Astrocyte of the cerebellum (primary cell): ENCODE measurements at regions not wholly inside any gene's neighbourhood (a gene's known extent, or its start where the extent isn't known, plus 50 kb on each side); places are given as distances from the start of the nearest gene placed in this dataset.

Experiments used
- DNase-seq: peaks from one replicate; pipeline ENCODE4 v3.0.0-alpha.2; 2011; ENCODE audit warnings: low read depth
- H3K4me3 ChIP-seq: 2 replicates; pipeline ENCODE4 v1.5.1; 2011; ENCODE audit warnings: mild to moderate bottlenecking, low read depth, low read length, moderate library complexity
- in situ Hi-C: cut with HindIII; loops from 2 replicates; pipeline ENCODE4 v1.10.0; 2017; ENCODE audit warnings: low sequenced_read_pairs
- TF ChIP-seq, protein P1 (sequence below): IDR thresholded peaks from 2 replicates; pipeline ENCODE4 v1.5.1; 2012; ENCODE audit warnings: low read length, low read depth, moderate library complexity, mild to moderate bottlenecking; ENCODE audit errors: missing control alignments

DNA sequence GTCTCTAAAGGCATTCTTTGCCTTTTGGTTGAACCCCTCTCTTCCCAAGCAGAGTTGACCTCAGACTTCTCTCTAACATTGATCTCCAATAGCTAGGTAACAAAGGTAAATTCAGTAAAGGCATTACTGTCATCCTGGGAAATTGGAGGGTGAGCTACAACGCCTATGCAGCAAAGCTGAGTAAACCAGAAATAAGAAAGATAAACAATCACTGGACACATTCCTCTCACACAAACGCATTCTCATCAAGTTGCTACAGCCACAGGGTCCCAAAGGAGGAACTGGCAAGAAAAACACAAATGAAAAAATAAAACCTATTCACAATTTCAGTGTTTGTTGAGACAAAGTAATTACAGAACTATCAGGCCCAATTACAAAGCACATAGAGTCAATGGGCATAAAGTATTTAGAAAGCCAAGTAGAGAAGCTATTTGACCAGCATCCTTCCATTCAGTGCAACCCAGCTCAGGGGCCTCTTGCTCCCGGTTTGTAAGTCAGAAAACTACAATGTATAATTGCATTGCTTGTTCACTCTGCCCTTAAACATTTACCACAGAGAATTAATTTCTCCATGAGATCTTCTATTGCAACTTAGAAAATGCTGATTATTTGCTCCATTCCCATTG, 967.7 kb downstream of the PCDH7 start:
- in situ Hi-C loops = no loop called here
- H3K4me3 ChIP-seq = no peak overlapping the region
- TF ChIP-seq, protein P1, sequence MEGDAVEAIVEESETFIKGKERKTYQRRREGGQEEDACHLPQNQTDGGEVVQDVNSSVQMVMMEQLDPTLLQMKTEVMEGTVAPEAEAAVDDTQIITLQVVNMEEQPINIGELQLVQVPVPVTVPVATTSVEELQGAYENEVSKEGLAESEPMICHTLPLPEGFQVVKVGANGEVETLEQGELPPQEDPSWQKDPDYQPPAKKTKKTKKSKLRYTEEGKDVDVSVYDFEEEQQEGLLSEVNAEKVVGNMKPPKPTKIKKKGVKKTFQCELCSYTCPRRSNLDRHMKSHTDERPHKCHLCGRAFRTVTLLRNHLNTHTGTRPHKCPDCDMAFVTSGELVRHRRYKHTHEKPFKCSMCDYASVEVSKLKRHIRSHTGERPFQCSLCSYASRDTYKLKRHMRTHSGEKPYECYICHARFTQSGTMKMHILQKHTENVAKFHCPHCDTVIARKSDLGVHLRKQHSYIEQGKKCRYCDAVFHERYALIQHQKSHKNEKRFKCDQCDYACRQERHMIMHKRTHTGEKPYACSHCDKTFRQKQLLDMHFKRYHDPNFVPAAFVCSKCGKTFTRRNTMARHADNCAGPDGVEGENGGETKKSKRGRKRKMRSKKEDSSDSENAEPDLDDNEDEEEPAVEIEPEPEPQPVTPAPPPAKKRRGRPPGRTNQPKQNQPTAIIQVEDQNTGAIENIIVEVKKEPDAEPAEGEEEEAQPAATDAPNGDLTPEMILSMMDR = no peak
- DNase-seq = no peak

DNA sequence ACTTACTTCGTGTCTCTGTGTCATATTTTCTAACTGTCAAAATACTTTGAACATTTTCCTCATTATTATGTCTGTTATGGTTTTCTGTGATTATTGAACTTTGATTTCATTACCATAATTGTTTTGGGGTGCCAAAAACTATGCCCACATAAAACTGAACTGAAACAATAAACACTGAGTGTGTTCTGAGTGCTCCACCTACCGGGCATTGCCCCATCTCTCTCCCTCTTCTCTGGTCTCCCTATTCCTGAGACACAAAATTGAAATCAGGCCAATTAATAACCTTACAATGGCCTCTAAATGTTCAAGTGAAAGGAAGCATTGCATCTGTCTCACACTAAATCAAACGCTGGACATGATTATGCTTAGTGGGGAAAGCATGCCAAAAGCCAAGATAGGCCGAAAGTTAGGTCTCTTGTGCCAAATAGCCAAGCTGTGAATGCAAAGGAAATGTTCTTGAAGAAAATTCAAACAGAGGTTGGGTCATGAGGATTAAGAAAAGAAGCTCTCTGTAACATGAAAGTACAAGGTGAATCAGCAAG, 972.3 kb downstream of the PCDH7 start:
- H3K4me3 ChIP-seq = no peak overlapping the region
- TF ChIP-seq, protein P1 = peak; percentile 49
- no peak for DNase-seq
- in situ Hi-C loops = no loop called here

DNA sequence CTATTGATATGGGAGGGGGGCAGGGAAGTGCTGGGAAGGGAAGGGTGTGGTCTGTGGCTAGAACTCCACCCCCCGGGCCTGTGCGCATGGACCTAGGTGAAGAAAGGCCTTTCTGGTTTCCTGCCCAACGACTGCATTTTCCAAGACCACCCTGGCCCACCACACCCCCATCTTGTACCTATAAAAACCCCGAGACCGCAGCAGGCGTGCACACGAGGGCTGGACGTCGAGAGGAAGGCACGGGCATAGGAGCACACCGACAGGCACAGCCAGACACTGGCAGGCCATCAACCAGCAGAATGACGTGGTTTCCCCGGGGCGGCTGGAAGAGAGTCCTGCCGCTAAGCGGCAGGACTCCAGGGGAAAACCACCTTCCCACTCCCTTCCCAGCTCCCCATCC, 981.1 kb downstream of the PCDH7 start:
- TF ChIP-seq, protein P1 = no peak
- DNase-seq = no peak
- H3K4me3 ChIP-seq = no peak overlapping the region
- in situ Hi-C loops = no loop called here

DNA sequence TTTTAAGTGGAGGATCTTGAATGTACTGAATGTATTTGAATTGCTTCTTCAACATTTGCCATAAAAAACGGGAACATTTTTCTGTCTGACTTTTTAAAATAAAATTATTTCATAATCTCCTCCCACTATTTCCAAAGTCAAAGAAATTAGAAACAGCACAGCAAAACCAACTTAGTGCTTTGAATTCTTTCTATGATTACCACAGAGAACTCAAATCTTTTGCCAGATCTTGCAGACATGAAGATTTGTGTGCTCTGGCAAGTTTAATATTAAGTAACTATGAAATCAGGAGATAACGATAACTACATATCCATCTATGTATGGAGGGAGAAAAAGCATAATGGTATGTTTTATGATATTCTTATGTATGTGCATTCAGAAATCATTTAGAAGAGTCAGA, 982.2 kb downstream of the PCDH7 start:
- H3K4me3 ChIP-seq = no peak overlapping the region
- no peak for DNase-seq
- TF ChIP-seq, protein P1 = no peak
- in situ Hi-C loops = no loop called here

DNA sequence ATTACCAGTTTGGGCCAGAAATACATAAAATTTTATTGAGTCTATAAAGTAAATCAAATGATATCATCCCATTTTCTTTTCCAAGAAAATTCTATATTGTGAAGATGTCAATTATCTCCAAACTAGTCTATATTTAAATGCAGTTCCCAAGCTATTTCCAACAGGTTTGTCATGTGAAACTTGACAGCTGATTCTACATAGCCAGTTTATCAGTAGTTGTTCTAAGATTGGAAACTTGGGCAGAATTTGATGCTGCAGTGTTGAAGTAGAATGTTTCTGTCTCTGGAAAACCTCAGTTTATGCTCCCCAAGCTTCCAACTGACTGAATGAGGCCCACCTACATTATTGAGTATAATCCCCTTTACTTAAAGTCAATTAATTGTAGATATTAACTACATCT, 994.1 kb downstream of the PCDH7 start:
- in situ Hi-C loops = no loop called here
- no peak overlapping the region for H3K4me3 ChIP-seq
- no peak for DNase-seq
- TF ChIP-seq, protein P1 = no peak

DNA sequence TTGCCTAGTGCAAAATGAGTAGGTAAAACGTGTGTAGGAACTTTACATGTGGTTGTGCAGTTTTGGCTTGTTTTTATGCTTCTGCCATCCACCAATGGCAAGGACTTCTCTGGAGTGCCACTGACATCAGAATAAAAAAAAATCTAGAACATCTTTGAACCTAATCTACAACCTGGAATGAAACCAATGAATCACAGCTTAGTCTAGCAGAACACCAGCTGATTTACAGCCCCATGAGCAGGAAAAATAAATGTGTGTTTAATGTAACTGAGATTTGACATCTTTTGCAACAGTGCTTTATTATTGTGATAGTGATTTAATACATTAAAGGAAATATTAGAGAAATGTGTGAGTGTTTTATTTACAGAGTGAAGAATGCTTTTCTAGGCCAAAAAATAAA, 995.1 kb downstream of the PCDH7 start:
- H3K4me3 ChIP-seq = no peak overlapping the region
- in situ Hi-C loops = no loop called here
- TF ChIP-seq, protein P1 = no peak
- DNase-seq = no peak
